Right ventricle myocardium superior (tissue), 1 donor: ENCODE measurements at regions not wholly inside any gene's neighbourhood (a gene's known extent, or its start where the extent isn't known, plus 50 kb on each side); places are given as distances from the start of the nearest gene placed in this dataset.

Source experiments
- ATAC-seq: fragments of 200-7000 bp; cut with Tn5 transposase; one replicate; pipeline ENCODE4 v1.9.1; 2020; ENCODE audit warnings: mild to moderate bottlenecking; ENCODE audit not compliant: poor library complexity
- DNase-seq: peaks from one replicate; pipeline ENCODE4 v3.0.0-alpha.2; 2020
- intact Hi-C: fragments of 100-400 bp; cut with DNase I; formaldehyde crosslinking; loops from one replicate; pipeline ENCODE4 v1.11.2; 2022
- donor health status: DM: no; HTN: yes; CAD: no; lungs with severe emphysema.

DNA sequence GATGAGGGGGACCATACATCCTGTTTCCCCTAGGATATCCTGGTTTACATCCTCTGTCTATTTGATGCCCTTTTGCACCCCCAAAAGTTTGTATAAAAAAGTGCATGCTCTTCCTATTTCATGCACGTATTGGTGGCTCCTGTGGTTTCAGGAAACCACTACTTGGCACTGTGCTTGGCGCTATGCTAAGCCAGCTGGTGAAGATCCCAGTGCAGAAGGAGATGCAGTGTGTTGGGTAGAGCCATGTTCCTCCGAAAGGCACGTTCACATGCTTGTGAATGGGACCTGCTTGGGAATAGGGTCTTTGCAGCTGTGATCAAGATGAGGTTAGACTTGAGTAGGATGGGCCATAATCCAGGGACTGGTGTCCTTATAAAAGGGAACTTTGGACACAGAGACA, 419.7 kb downstream of the GALR1 start:
- no peak for ATAC-seq
- intact Hi-C loops: no loop called here
- DNase-seq: no peak

DNA sequence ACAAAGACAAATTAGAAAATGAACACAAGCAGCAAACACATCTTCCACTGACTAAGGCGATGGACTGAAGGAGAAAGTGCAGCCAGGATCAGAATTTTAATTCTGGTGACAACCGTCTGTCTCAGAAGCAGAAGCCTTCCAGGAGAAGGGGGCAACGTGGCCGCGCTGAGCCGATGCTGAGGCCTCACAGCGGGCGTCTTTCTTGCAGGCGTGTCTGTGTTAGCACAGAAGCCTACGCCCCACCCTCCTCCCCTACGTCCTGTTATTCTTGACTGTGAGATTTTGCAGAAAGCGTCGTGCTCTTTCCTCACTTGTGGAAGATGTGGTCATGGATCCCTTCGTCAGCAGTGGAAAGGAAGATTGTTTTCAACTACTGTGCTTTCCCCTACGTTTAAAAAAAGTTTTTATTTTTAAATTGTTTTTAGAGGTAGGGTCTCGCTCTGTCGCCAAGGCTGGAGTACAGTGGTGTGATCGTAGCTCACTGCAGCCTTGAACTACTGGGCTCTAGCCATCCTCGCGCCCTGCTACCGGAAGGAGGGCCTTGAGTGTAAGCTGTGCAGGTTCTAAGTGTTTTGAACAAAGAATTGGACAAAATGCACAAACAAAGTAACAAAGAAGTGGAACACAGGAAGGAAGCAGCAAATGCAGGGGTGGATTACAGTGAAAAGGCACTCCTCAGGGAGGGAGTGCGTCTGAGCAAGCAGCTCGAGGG, 422.0 kb downstream of the GALR1 start:
- intact Hi-C loops: no loop called here
- no peak for ATAC-seq
- DNase-seq: no peak

DNA sequence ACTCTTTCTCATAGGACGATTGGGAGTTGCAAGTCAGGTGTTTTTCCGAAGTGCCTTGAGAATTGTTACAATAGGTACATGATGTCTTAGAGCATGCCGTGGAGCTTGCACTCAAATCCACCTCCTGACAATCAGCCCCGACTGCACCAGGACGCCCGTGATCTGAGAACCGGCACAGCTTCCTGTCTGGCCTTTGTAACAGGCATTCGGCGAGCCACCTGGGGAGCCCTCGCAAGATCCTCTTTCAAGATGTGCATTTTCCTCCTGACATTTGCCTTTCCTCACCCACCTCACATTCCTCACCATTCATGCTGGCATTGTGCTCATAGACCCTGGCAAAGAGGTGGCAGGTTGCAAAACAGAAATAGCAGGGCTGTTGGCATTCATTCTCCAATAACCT, 427.3 kb downstream of the GALR1 start:
- no peak for DNase-seq
- intact Hi-C loops: no loop called here
- no peak for ATAC-seq

DNA sequence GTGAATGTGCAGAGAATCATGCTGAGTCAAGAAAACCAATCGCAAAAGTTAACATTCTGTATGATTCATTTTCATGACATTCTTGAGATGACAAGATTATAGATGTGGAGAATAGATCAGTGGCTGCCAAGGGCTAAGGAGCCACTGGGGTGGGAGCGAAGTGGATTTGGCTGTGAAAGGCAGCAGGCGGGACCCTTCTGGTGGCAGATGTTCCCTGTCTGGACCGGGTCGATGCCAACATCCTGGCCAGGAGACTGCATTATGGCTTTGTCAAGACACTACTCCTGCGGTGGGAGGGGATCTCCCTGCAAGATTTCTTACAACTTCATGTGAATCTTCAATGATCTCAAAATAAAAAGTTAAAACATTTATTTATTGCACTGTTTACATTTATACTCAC, 427.9 kb downstream of the GALR1 start:
- intact Hi-C loops: no loop called here
- DNase-seq (no peak), ATAC-seq (no peak)

DNA sequence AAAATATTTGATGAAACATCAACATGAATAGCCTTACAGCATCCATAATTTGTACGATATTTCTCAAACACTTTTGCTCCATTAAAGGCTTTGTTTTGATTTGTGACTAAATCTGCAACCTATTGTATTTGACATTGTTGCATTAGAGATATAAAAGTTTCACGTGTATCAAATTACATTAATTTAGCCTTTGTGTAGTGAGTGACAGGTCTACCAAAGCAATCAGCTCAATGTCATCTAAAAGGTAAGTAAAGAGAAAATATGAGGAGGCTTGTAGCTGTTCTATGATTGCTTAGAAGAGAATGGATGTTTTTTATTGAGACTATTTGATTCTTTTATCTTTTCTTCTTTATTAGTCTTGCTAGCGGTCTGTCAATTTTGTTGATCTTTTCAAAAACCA, 430.2 kb downstream of the GALR1 start:
- no peak for ATAC-seq
- no peak for DNase-seq
- intact Hi-C loops: no loop called here

DNA sequence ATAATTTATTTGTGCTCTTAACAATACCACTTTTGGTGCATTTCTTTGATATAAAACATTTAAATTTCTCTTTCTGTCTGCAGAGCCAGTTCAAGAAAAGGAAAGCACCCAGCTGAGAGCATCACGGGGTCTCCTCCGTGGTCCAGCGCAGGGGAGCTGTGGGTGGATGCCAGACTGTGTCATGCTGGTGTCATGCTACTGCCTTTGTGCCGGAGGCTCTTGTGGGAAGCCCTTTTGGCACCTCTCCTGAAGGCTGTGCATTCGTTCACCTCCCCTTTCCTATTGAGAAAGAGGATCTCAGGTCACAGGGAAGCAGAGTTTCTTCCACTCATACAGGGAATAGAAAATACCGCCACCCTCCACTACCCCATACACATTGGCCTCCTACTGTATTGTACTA, 450.4 kb downstream of the GALR1 start:
- no peak for ATAC-seq
- no peak for DNase-seq
- intact Hi-C loops: no loop called here

DNA sequence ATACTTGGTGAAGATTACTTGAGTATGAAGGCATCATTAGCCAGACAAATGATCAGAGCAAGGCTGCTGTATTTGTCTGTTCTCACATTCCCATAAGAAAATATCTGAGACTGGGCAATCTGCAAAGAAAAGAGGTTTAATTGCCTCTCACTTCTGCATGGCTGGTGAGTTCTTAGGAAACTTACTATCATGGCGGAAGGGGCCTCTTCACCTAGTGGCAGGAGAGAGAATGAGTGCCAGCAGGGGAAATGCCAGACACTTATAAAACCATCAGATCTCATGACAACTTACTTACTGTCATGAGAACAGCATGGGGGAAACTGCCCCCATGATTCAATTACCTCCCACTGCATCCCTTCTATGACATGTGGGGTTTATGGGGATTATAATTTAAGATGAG, 452.3 kb downstream of the GALR1 start:
- DNase-seq: no peak
- ATAC-seq: no peak
- intact Hi-C loops: no loop called here

DNA sequence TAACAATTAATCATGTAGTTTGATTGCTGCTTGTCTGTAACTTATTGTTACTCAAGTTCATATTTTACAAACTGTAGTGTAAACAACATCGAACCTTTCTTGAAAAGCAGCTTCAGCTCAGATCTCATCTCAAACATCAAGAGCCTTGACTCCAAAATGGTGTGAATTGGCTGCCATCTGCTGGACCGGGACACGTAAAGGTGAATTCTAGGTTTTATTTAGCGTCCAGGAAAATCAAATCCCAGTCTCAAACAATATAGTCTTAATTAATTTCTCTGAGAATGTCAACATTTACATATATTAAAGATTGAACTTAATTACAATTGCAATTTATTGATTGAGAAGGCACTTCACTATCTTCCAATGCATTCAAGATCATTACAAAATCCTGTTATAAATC, 453.0 kb downstream of the GALR1 start:
- ATAC-seq: no peak
- DNase-seq: no peak
- intact Hi-C loops: no loop called here

DNA sequence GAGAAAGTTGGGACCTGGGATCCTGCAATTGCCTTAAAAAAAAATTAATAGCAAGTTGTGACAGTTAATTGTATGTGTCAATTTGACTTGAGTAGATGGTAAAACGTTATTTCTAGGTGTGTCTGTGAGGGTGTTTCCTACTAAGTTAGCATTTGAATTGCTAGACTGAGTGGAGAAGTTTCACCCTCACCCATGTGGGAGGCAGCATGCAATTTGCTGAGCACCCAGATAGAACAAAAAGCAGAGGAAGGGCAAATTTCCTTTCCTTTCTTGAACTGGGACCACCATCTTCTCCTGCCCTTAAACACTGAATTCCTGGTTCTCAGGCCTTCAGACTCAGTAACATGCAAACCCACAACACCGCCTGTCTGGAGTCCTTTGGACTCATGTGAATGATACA, 455.7 kb downstream of the GALR1 start:
- ATAC-seq: no peak
- no peak for DNase-seq
- intact Hi-C loops: no loop called here

DNA sequence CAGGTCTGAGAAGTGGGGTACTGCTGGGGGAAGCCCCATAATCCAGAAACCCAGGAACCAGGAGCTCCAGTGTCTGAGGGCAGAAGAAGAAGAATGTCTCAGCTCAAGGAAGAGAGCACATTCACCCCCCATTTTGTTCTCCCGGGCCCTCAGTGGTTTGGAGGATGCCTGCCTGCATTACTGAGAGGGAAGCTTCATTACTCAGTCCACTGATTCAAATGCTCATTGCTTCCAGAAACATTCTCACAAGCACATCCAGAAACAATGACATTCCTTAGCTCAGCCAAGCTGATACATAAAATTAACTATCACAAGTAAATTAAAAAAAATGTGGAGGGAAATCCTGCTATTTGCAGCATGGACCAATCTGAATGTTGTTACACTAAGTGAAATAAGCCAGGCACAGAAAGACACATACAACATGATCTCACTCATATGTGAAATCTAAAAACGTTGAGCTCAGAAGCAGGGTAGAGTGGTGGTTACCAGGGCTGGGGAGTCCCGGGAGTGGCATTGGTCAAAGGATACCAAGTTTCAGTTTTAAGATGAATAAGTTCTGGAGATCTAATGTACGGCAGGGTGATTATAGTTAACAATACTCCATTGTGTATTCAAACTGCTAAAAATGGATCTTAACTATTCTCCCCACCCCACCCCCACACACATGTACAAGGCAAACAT, 459.3 kb downstream of the GALR1 start:
- intact Hi-C loops: no loop called here
- DNase-seq (no peak), ATAC-seq (no peak)

DNA sequence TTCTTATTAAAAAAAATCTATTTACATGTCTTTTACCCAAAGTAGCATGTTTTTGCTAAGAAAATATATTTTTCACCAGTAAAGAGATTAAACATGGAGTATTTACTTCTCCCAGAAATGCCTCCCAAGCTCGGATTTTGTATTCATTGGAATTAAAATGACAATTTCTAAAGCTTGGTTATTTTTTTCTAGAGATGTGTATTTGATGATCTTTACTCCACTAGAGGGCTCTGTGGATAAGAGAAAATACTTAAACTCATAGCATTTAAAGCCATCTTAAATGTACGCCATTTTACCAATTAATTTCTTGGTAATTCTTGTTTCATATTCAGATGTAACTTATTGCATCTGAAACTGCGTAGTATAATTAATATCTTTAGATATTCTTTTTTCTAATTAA, 461.4 kb downstream of the GALR1 start:
- ATAC-seq: no peak
- intact Hi-C loops: no loop called here
- DNase-seq: no peak

DNA sequence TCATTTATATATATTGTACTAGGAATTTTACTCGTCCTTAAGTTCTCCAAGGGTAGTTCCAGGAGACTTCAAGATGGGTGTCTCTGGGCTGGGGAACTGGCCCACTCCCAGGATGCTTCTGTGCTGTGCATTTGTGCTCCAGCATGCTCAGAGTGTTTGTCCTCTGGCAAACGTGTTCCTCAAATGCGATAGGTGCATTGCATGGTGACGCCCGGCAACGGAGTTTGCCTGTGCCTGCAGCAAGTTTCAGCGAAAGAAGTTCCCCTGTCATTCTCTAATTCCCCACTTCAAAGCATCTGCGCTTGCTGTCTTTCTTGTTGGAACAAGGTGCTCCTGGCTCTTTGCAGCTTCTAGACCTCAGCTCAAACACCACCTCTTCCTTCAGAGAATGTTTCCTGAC, 465.1 kb downstream of the GALR1 start:
- DNase-seq: no peak
- ATAC-seq: no peak
- intact Hi-C loops: no loop called here

DNA sequence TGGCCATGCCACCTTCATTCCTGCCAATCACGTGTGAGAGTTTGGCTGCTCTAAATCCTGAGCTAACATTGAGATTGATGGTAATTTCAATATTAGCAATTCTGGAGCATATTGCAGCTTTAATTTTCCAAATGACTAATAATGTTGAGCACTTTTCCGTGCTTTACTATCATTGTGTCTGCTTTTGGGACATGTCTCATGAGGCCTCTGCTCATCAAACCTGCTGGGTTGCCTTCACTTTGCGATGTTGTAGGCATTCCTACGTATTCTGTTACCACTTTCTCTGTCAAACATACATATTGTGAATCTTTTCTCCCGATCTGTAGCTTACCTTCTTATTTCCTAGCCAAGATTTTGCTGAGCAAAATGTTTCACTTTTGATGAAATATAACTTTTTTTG, 466.6 kb downstream of the GALR1 start:
- DNase-seq (no peak), ATAC-seq (no peak)
- intact Hi-C loops: no loop called here

DNA sequence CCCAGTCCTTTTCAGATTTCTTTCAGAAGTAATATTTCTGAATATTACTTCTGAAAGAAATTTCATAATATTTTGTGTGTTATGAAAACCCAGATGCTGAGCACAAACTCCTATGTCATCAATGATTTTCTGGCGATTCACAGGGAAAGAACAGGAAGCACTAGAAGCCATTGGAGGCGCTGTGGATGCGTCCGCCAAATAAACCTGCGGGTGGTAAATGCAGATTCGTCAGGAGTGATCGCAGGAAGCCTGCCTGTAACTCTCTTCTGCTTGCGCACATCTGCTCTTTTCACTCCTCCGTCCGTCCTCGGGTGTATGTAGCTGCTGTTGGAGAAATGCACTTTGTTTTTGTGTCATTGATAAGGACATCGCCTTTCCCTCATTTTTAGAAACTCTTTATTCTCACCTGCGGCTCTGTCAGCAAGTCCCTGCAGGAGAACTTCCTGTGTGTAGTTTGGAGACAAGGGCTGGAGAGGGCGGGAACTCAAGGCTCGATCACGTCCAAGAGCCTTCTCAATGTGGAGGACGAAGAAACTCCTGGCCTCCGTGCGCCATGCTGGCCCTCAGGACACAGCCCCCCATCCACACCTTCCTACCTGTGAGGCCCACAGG, 483.8 kb downstream of the GALR1 start:
- no peak for DNase-seq
- intact Hi-C loops: no loop called here

DNA sequence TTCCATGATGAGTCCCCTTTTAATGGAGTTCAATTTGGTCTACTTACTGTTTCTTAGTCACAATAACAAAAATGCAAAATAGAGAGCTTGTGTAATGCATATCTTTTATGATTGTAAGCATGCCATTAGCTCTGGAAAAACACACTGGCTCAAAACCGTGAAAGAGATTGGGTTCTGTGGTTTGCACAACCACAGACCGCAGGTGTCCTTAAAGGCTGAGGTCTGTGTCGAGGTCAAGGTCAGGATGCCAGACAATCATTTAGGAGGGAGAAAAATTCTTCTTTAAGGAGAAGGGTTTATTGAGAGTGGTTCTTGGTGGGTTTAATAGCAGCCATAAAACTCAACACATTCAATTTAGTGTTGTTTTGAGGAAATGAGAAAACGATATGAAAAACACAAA, 487.2 kb downstream of the GALR1 start:
- DNase-seq: no peak
- intact Hi-C loops: no loop called here
- no peak for ATAC-seq

More for the DNA sequence above, 483.8 kb downstream of the GALR1 start:
- no peak for ATAC-seq

DNA sequence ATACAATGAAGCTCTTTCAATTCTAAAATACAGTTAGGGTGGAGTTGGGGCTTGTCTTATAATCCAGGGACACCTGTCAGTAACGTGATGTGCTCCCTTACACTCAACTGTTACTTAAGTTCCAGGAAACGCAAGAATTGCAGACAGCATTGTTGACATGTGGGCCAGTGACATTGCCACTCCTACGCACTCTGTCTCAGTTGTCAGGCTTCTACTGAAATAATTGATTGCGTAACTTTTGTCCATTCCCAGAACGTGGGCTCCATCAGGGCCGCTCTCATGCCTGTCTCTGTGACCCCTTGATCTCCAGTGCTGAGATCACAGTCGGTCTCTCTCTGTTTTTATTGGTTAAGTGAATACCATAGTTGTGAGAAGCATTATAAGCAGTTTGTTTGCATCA, 487.8 kb downstream of the GALR1 start:
- ATAC-seq (no peak), DNase-seq (no peak)
- intact Hi-C loops: no loop called here

DNA sequence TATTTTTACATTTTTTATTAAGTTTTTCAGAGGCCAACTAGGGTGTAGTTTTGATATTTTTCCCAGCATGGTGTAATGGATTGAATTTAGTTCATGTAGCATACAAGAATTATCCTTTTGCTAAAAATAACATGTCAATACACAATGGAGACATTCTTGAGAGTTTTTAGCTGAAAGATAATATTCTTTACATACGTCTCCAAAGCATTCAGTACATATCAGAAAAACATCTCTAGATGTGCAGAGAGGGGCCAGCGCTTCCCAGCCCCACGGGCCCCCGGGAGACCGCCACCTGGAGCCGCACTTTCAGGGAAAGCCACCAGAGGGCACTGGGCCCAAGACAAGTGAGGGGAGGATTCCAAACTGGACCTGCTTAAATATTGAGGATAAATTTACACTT, 499.4 kb downstream of the GALR1 start:
- ATAC-seq: no peak
- intact Hi-C loops: no loop called here
- no peak for DNase-seq

DNA sequence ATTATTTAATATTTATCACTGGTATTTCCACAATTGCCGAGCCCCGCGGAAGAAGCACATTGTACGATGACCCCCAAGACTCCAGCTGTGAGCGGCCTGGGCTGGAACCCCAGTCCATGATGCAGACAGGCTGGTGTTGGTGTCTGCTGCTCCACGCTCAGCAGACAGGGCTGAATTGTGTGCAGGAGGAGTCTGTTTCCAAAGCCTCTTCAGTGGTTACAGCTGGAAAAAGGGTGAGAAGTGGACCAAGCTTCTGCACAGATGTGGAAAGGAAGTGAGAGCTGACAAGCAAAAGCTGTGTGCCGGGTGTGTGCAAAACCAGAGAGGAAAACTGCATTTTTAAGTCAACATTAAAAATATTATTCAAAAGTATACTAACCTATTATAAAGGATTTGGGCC, 500.4 kb downstream of the GALR1 start:
- no peak for DNase-seq
- ATAC-seq: no peak
- intact Hi-C loops: no loop called here

DNA sequence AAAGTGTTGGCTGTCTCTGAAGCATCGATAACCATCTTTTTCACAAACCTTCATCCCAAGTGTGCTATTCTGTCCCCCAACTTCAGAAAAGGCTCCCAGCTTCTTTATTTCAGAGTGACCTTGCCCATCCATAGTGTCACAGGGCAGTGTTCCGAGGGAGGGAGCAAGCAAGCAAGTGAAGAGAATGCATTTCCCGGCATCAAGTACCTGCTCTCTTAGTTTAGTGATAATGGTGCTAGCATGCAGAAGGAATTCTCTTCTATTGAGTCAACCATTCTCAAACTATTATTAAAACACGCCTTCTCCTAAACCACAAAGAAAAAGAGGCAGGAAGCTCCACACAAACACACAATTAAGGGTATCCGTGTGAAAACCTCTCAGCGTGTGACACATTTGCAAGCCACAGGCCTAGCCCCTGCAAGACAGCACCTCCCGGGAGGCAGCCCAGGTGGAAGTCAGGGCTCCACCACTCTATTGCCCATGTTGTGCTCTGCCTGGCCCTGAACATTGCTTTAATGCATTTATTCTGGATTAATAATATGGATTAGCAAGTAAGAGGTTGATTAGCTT, 504.9 kb downstream of the GALR1 start:
- DNase-seq (no peak), ATAC-seq (no peak)
- intact Hi-C loops: no loop called here

DNA sequence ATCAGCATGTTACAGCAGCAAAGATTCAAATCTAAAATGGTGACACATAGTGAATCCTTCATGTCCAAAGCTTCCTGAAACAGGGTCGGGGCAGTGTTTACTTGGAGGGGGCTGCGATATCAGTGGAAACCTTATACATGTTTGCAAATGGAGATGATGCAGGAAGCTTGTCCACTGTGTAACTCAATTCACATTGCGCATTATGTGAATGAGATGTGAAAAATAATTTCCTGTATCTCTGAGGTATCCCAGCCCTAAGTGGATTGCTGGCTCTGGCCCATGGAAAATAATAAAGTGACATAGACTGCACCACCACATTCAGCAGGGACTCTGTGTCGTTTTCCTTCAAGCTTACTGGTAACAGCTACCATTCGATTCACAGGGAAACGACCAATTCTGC, 505.5 kb downstream of the GALR1 start:
- DNase-seq (no peak), ATAC-seq (no peak)
- intact Hi-C loops: no loop called here
